ENCODE measurements at regions not wholly inside any gene's neighbourhood (a gene's known extent, or its start where the extent isn't known, plus 50 kb on each side); places are given as distances from the start of the nearest gene placed in this dataset.

GRCh38 chr19:56988299-56988698 lies 131.5 kb upstream of the USP29 start:
- DNase-seq (no peak), ATAC-seq (no peak)
- peaks cover 54% of the 10 kb centered on the region for H3K9me3 Mint-ChIP-seq (ENCODE audit: insufficient read depth)
- ChIA-PET POLR2A (no interaction called here), CTCF (no interaction called here)
- H3K4me3 Mint-ChIP-seq, result no peak overlapping the region
- H3K27ac Mint-ChIP-seq, result no peak overlapping the region
- no peaks in the 10 kb centered on the region for H3K4me1 Mint-ChIP-seq (ENCODE audit: low read depth)
- H3K36me3 Mint-ChIP-seq (ENCODE audit: low read depth), result peaks cover 4% of the 10 kb centered on the region
- no peaks in the 10 kb centered on the region for H3K27me3 Mint-ChIP-seq (ENCODE audit: low read depth)

- no peak for ATAC-seq
- POLR2A ChIA-PET, result no interaction called here
- Mint-ChIP-seq H3K4me1 (ENCODE audit: low read depth) (no peaks in the 10 kb centered on the region), H3K27ac (no peak overlapping the region), H3K9me3 (ENCODE audit: insufficient read depth) (peaks cover 50% of the 10 kb centered on the region), H3K27me3 (ENCODE audit: low read depth) (no peaks in the 10 kb centered on the region), H3K36me3 (ENCODE audit: low read depth) (peaks cover 11% of the 10 kb centered on the region), H3K4me3 (no peak overlapping the region)
- no peak for DNase-seq
- CTCF ChIA-PET, result no interaction called here
Measured at GRCh38 chr19:56991912-56992311, 127.9 kb upstream of the USP29 start.

- POLR2A ChIA-PET, result no interaction called here
- H3K27ac Mint-ChIP-seq, result no peak overlapping the region
- CTCF ChIA-PET, result no interaction called here
- H3K4me3 Mint-ChIP-seq, result no peak overlapping the region
- peaks cover 45% of the 10 kb centered on the region for H3K9me3 Mint-ChIP-seq (ENCODE audit: insufficient read depth)
- ATAC-seq (no peak), DNase-seq (no peak)
- peaks cover 11% of the 10 kb centered on the region for H3K36me3 Mint-ChIP-seq (ENCODE audit: low read depth)
- no peaks in the 10 kb centered on the region for H3K4me1 Mint-ChIP-seq (ENCODE audit: low read depth)
- no peaks in the 10 kb centered on the region for H3K27me3 Mint-ChIP-seq (ENCODE audit: low read depth)
Measured at GRCh38 chr19:56993851-56994250, 125.9 kb upstream of the USP29 start.

DNA sequence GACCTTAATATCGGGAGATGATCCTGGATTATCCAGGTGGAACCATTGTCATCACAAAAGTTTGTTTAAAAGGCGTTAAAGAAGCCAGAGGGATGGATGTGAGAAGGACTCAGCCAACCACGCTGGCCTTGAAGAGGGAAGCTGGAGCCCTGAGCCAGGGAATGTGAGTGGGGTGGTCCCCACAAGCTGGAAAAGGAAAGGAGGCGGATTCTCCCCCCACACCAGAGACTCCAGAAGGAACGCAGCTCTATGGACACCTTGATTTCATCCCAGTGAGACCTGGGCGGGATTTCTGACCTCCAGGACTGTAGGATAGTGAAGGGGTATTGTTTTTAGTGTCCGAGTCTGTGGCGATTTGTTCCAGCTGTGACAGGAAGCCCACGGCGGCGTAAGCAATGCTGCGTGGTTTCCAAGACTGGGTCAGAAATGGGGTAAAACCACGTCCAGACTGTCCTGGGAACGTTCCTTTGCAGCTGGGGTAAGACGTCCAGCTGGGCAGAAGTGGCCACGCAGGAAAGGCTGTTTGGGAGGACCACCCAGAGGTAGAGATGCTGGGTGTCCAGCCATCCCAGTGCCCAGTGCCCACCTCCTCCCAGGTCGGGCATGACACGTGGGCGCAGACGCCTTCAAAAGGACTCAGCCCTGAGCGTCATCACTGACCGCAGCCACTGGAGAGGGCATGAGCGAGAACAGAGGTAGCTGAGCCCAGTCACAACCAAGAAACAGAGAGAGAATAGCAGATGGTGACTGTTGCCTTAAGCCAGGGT lies 125.4 kb upstream of the USP29 start:
- Mint-ChIP-seq H3K27me3 (ENCODE audit: low read depth) (no peaks in the 10 kb centered on the region), H3K27ac (no peak overlapping the region), H3K36me3 (ENCODE audit: low read depth) (peaks cover 11% of the 10 kb centered on the region), H3K4me3 (no peak overlapping the region), H3K9me3 (ENCODE audit: insufficient read depth) (peaks cover 46% of the 10 kb centered on the region), H3K4me1 (ENCODE audit: low read depth) (no peaks in the 10 kb centered on the region)
- ATAC-seq (no peak), DNase-seq (no peak)
- ChIA-PET CTCF (no interaction called here), POLR2A (no interaction called here)

DNA sequence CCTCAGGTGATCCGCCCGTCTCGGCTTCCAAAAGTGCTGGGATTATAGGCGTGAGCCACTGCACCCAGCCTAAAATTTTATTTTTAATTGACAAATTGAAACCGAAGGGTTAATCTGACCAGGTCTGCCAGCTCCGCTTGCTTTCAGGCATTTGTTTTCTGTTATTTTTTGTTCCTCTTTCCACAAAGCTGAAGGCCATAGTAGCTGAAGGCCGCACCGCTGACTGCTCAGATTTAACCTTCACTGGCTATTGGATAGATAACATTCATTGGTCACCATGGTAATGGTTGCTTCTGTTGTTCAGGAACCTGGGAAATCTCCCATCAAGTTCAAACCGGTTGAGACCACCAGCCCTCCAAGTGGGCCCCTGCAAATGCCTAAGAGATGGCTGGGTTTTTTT lies 124.5 kb upstream of the USP29 start:
- H3K4me1 Mint-ChIP-seq (ENCODE audit: low read depth), result no peaks in the 10 kb centered on the region
- ChIA-PET POLR2A (no interaction called here), CTCF (no interaction called here)
- H3K9me3 Mint-ChIP-seq (ENCODE audit: insufficient read depth), result peaks cover 41% of the 10 kb centered on the region
- H3K27ac Mint-ChIP-seq, result no peak overlapping the region
- no peak for ATAC-seq
- peaks cover 11% of the 10 kb centered on the region for H3K36me3 Mint-ChIP-seq (ENCODE audit: low read depth)
- no peak overlapping the region for H3K4me3 Mint-ChIP-seq
- H3K27me3 Mint-ChIP-seq (ENCODE audit: low read depth), result no peaks in the 10 kb centered on the region
- no peak for DNase-seq

GRCh38 chr19:57002195-57002601 lies 117.6 kb upstream of the USP29 start:
- POLR2A ChIA-PET, result no interaction called here
- no peak for DNase-seq

DNA sequence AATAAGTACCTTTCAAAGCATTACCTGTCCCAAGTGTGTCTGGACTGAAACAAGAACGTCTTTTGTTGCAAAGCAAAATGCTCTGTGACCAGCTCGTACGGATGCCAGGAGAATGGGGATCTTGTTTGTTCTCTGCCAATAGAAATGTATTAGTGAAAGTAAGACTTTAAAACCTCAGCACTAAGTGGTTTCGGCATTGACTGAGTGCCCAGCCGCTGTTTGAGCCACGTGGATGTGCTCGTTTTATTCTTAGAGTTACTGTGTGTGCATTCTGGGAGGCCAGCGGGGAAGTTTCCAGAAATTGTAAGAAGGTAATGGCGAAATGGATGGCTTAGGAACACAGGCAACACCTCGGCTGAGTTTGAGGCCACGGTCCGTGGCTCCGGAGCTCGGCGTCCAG lies 117.1 kb upstream of the USP29 start:
- H3K36me3 Mint-ChIP-seq (ENCODE audit: low read depth), result no peaks in the 10 kb centered on the region
- no peak for ATAC-seq
- no peak overlapping the region for H3K27ac Mint-ChIP-seq
- H3K9me3 Mint-ChIP-seq (ENCODE audit: insufficient read depth), result peaks cover 29% of the 10 kb centered on the region
- DNase-seq, result no peak
- POLR2A ChIA-PET, result no interaction called here
- H3K27me3 Mint-ChIP-seq (ENCODE audit: low read depth), result no peaks in the 10 kb centered on the region
- CTCF ChIA-PET, result no interaction called here
- H3K4me1 Mint-ChIP-seq (ENCODE audit: low read depth), result no peaks in the 10 kb centered on the region
- H3K4me3 Mint-ChIP-seq, result no peak overlapping the region

More at GRCh38 chr19:57002195-57002601, 117.6 kb upstream of the USP29 start:
- Mint-ChIP-seq H3K4me3 (no peak overlapping the region), H3K9me3 (ENCODE audit: insufficient read depth) (peaks cover 27% of the 10 kb centered on the region), H3K27ac (no peak overlapping the region), H3K36me3 (ENCODE audit: low read depth) (no peaks in the 10 kb centered on the region), H3K4me1 (ENCODE audit: low read depth) (no peaks in the 10 kb centered on the region), H3K27me3 (ENCODE audit: low read depth) (no peaks in the 10 kb centered on the region)
- no peak for ATAC-seq
- CTCF ChIA-PET, result no interaction called here

GRCh38 chr19:57004418-57004817 lies 115.4 kb upstream of the USP29 start:
- POLR2A ChIA-PET, result no interaction called here
- H3K4me3 Mint-ChIP-seq, result no peak overlapping the region
- no peak overlapping the region for H3K27ac Mint-ChIP-seq
- no peaks in the 10 kb centered on the region for H3K36me3 Mint-ChIP-seq (ENCODE audit: low read depth)
- H3K27me3 Mint-ChIP-seq (ENCODE audit: low read depth), result no peaks in the 10 kb centered on the region
- no peak for DNase-seq
- CTCF ChIA-PET, result no interaction called here
- H3K9me3 Mint-ChIP-seq (ENCODE audit: insufficient read depth), result peaks cover 26% of the 10 kb centered on the region
- ATAC-seq, result no peak
- H3K4me1 Mint-ChIP-seq (ENCODE audit: low read depth), result no peaks in the 10 kb centered on the region

GRCh38 chr19:57008432-57008831 lies 111.4 kb upstream of the USP29 start:
- no peak for DNase-seq
- Mint-ChIP-seq H3K4me3 (no peak overlapping the region), H3K9me3 (ENCODE audit: insufficient read depth) (peaks cover 33% of the 10 kb centered on the region), H3K27me3 (ENCODE audit: low read depth) (no peaks in the 10 kb centered on the region), H3K27ac (no peak overlapping the region), H3K36me3 (ENCODE audit: low read depth) (peaks cover 2% of the 10 kb centered on the region), H3K4me1 (ENCODE audit: low read depth) (no peaks in the 10 kb centered on the region)
- no peak for ATAC-seq
- ChIA-PET POLR2A (no interaction called here), CTCF (no interaction called here)

DNA sequence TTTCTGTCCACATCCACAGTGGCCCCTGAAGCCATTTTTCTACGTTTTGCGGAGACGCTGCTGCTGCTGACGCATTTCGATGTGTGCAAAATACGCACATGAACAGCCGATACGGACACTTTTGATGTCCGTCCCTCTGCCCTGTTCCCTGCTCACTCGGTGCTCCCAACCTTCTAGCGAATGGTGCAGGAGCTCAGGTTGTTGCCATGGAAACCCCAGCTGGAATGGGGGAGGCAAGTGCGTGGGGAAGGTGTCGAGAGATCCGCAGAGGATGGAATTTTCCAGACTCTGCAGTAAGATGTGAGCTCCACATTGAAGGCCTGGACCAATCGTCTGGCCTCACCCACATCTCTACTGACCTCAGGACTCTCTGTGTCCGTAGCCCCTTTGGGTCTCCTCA lies 109.2 kb upstream of the USP29 start:
- Mint-ChIP-seq H3K27ac (no peak overlapping the region), H3K36me3 (ENCODE audit: low read depth) (peaks cover 2% of the 10 kb centered on the region), H3K9me3 (ENCODE audit: insufficient read depth) (peaks cover 34% of the 10 kb centered on the region), H3K4me1 (ENCODE audit: low read depth) (no peaks in the 10 kb centered on the region), H3K4me3 (no peak overlapping the region), H3K27me3 (ENCODE audit: low read depth) (no peaks in the 10 kb centered on the region)
- ATAC-seq, result no peak
- DNase-seq, result no peak
- POLR2A ChIA-PET, result no interaction called here
- CTCF ChIA-PET, result no interaction called here

- ChIA-PET POLR2A (no interaction called here), CTCF (no interaction called here)
- Mint-ChIP-seq H3K4me3 (no peak overlapping the region), H3K4me1 (ENCODE audit: low read depth) (no peaks in the 10 kb centered on the region), H3K36me3 (ENCODE audit: low read depth) (peaks cover 2% of the 10 kb centered on the region), H3K9me3 (ENCODE audit: insufficient read depth) (peaks cover 24% of the 10 kb centered on the region), H3K27ac (no peak overlapping the region), H3K27me3 (ENCODE audit: low read depth) (no peaks in the 10 kb centered on the region)
- ATAC-seq (no peak), DNase-seq (no peak)
Measured at GRCh38 chr19:57016076-57016475, 103.7 kb upstream of the USP29 start.

- ATAC-seq, result no peak
- Mint-ChIP-seq H3K4me3 (no peak overlapping the region), H3K27ac (no peak overlapping the region), H3K4me1 (ENCODE audit: low read depth) (no peaks in the 10 kb centered on the region), H3K9me3 (ENCODE audit: insufficient read depth) (peaks cover 22% of the 10 kb centered on the region), H3K27me3 (ENCODE audit: low read depth) (no peaks in the 10 kb centered on the region), H3K36me3 (ENCODE audit: low read depth) (peaks cover 2% of the 10 kb centered on the region)
- DNase-seq, result no peak
- POLR2A ChIA-PET, result no interaction called here
- CTCF ChIA-PET, result no interaction called here
Measured at GRCh38 chr19:57016491-57016890, 103.3 kb upstream of the USP29 start.

DNA sequence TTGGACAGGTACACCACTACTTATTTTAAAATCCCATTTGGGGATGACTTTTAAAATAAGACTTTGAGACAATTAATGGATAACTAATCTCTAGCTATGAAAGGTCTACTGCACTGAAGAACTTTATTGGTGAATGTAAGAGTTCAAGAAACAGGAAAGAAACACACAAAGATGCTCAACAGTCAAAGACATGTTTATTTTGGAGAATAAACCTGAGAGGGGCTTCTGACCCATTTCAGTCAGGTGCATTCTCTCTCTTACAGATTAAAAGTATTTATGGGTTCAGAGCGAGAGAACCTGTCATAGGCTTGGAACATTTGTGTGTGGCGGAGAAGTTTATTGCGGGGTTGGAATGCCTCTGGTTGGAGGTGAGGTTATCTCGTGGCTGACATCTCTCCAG lies 94.3 kb upstream of the USP29 start:
- no peaks in the 10 kb centered on the region for H3K27me3 Mint-ChIP-seq (ENCODE audit: low read depth)
- ChIA-PET CTCF (no interaction called here), POLR2A (no interaction called here)
- no peaks in the 10 kb centered on the region for H3K4me1 Mint-ChIP-seq (ENCODE audit: low read depth)
- H3K27ac Mint-ChIP-seq, result no peak overlapping the region
- no peak overlapping the region for H3K4me3 Mint-ChIP-seq
- H3K36me3 Mint-ChIP-seq (ENCODE audit: low read depth), result no peaks in the 10 kb centered on the region
- peaks cover 27% of the 10 kb centered on the region for H3K9me3 Mint-ChIP-seq (ENCODE audit: insufficient read depth)
- DNase-seq, result no peak
- no peak for ATAC-seq

Measured in activated CD8-positive, alpha-beta T cell treated with anti-CD3 and anti-CD28 coated beads, Interleukin-2, amount 10 ng/mL, durations not matched to agents 7 days and 5 days (primary cell).